ENCODE measurements at regions not wholly inside any gene's neighbourhood (a gene's known extent, or its start where the extent isn't known, plus 50 kb on each side); places are given as distances from the start of the nearest gene placed in this dataset.
A peak's percentile ranks its signal among the peaks of the same experiment; 100 is the strongest.

DNA sequence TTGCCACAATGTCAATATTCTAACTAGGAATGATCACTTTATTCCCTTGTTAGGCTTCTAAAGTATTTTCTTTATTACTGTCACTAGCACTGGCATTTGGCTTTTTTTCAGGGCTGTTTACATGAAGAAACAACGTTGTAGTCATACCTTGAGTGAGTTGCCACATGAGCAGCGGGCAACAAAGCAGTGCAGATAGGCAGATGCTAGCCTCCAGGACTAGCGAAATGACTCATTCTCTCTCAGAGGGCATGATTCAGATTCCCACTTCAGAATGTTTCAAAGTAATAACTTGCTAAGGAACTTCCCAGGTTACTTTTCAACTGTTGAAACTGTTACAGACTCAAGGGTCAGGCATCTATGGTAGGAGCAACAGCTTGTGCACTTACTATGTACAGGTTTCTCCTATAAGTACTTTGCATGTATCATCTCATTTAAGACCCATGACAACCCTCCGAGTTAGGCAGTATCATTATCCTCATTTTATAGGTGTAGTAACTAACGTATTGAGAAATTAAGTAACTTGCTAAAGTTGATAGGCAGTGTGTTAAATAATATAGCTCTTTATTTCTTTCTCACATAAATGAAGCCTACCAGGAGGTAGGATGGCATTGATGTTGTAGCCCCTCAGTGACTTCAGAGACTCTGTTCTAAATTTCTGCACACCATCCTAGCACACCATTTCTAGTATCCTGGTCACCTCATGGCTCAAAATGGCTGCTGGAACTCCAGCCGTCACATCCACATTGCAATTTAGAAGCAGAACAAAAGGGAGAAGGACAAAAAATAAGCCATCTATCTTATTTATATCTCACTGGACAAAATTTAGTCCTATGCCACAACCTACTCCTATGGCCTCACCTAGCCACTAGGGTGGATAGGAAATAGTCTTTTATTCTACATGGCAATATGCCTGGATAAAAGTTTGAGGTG is 83.3 kb downstream of the ICOS start:
- Histone ChIP-seq H3K4me3 (replicated peaks in 1 of 2; ENCODE audit: low read depth in 1 of 2, low read length in 2 of 2) (no peak overlapping the region), H3K4me2 (ENCODE audit: low read length) (no peak overlapping the region)

DNA sequence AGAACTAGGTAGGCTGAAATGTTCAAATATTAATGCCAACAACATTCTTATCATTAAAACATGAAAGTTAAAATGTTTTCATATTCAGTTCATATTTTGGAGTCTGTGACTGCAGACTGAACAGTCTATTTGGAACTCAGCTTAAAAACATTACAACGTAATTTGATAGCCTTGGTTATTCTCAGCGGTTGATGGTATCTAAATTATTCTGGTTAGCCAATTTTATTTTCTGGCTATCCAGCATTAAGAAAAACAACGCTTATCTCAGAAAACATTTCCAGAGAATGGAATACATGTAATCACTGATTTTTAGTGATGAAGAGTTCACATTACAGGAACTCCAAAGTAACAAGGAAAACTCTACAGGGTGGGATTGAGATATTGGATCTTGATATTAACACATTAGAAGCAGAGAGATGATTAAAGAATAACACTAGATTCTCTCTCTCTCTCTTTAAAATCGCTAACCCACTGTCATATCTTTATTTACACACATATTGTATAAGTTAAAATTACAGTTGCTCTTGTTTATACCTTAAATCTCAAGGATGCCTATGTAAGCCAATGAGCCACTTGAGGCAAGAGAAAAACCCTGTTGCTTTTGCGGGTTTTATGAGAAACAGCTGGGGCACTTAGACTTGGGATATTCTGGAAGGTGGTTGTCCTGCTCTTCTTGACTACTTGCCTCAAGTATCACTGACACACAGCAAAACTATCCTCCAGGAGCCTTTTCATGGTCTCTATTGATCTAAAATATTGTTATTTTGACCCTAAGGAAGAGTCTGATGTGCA is 84.9 kb downstream of the ICOS start:
- ATAC-seq (no peak), DNase-seq (ENCODE audit: low read depth, low spot score) (no peak)
- intact Hi-C loops (cut with micrococcal nuclease), result no loop called here
- no peaks in the 10 kb centered on the region for H3K9me3 ChIP-seq (ENCODE audit: control insufficient read depth in 1 of 2, insufficient read depth in 1 of 2, low read depth in 1 of 2, low read length in 2 of 2)
- CTCF ChIA-PET, result no interaction called here
- no peaks in the 10 kb centered on the region for H3K4me1 ChIP-seq (ENCODE audit: control insufficient read depth in 1 of 2, insufficient read depth in 2 of 2, low read length in 2 of 2)
- no peak overlapping the region for H3K4me2 ChIP-seq (ENCODE audit: low read length)
- TF ChIP-seq EGR1 (IDR thresholded peaks at IDR 0.05; ENCODE audit: low read depth) (no peak), ZNF274 (IDR thresholded peaks at IDR 0.05; ENCODE audit: low read depth, low read length) (no peak), EZH2 (IDR thresholded peaks at IDR 0.05) (no peak), POLR2AphosphoS5 (IDR thresholded peaks at IDR 0.05; ENCODE audit: low read depth, low read length) (no peak), TCF7L2 (IDR thresholded peaks at IDR 0.05; ENCODE audit: borderline replicate concordance, extremely low read depth, insufficient read depth, insufficient read length) (no peak), SP1 (IDR thresholded peaks at IDR 0.05; ENCODE audit: low read depth) (no peak), POLR2A (IDR thresholded peaks at IDR 0.05; ENCODE audit: borderline replicate concordance, extremely low read depth, insufficient read depth, insufficient read length) (no peak)
- TF ChIP-seq, protein P1, sequence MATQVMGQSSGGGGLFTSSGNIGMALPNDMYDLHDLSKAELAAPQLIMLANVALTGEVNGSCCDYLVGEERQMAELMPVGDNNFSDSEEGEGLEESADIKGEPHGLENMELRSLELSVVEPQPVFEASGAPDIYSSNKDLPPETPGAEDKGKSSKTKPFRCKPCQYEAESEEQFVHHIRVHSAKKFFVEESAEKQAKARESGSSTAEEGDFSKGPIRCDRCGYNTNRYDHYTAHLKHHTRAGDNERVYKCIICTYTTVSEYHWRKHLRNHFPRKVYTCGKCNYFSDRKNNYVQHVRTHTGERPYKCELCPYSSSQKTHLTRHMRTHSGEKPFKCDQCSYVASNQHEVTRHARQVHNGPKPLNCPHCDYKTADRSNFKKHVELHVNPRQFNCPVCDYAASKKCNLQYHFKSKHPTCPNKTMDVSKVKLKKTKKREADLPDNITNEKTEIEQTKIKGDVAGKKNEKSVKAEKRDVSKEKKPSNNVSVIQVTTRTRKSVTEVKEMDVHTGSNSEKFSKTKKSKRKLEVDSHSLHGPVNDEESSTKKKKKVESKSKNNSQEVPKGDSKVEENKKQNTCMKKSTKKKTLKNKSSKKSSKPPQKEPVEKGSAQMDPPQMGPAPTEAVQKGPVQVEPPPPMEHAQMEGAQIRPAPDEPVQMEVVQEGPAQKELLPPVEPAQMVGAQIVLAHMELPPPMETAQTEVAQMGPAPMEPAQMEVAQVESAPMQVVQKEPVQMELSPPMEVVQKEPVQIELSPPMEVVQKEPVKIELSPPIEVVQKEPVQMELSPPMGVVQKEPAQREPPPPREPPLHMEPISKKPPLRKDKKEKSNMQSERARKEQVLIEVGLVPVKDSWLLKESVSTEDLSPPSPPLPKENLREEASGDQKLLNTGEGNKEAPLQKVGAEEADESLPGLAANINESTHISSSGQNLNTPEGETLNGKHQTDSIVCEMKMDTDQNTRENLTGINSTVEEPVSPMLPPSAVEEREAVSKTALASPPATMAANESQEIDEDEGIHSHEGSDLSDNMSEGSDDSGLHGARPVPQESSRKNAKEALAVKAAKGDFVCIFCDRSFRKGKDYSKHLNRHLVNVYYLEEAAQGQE (IDR thresholded peaks at IDR 0.05; ENCODE audit: low read depth), result no peak
- no peaks in the 10 kb centered on the region for H3K79me2 ChIP-seq (ENCODE audit: insufficient read depth, low read length)
- H3K9ac ChIP-seq (ENCODE audit: low read length), result no peak overlapping the region
- no TSS peak for BruUV-seq (replicated peaks)
- H3K27ac ChIP-seq (ENCODE audit: low read depth, low read length), result no peak overlapping the region
- RAD21 ChIA-PET (ENCODE audit: low non-redundant PET in 1 of 2, low total read pairs in 2 of 2, uncharacterized antibody in 2 of 2, unreplicated experiment in 2 of 2), result no interaction called here
- H3K4me3 ChIP-seq (replicated peaks in 1 of 2; ENCODE audit: low read depth in 1 of 2, low read length in 2 of 2), result no peak overlapping the region
- H3K36me3 ChIP-seq (ENCODE audit: control insufficient read depth in 1 of 2, insufficient read depth in 2 of 2, low read length in 2 of 2), result no peaks in the 10 kb centered on the region
- no peaks in the 10 kb centered on the region for H3K27me3 ChIP-seq (ENCODE audit: insufficient read depth, low read length)
- H4K20me1 ChIP-seq (ENCODE audit: insufficient read depth), result no peaks in the 10 kb centered on the region
- POLR2A ChIA-PET, result no interaction called here
- no peak overlapping the region for H2AFZ ChIP-seq (ENCODE audit: low read depth, low read length, poor library complexity, severe bottlenecking)
- no peaks in the 10 kb centered on the region for H3K9me2 ChIP-seq (ENCODE audit: insufficient read depth)

More for the DNA sequence above, 83.3 kb downstream of the ICOS start:
- no peaks in the 10 kb centered on the region for H4K20me1 ChIP-seq (ENCODE audit: insufficient read depth)
- H3K27me3 ChIP-seq (ENCODE audit: insufficient read depth, low read length), result no peaks in the 10 kb centered on the region
- no peaks in the 10 kb centered on the region for H3K36me3 ChIP-seq (ENCODE audit: control insufficient read depth in 1 of 2, insufficient read depth in 2 of 2, low read length in 2 of 2)
- no peak for TF ChIP-seq EZH2phosphoT487 (IDR thresholded peaks at IDR 0.05; ENCODE audit: borderline replicate concordance)
- peak; percentile 18; the same call in 1 of the 2 replicates for TF ChIP-seq FOSL1 (IDR thresholded peaks at IDR 0.05; ENCODE audit: low read depth)
- H3K9me3 ChIP-seq (ENCODE audit: control insufficient read depth in 1 of 2, insufficient read depth in 1 of 2, low read depth in 1 of 2, low read length in 2 of 2), result no peaks in the 10 kb centered on the region
- H3K4me1 ChIP-seq (ENCODE audit: control insufficient read depth in 1 of 2, insufficient read depth in 2 of 2, low read length in 2 of 2), result no peaks in the 10 kb centered on the region
- H3K27ac ChIP-seq (ENCODE audit: low read depth, low read length), result no peak overlapping the region
- ChIA-PET POLR2A (interaction anchor here (0.6 kb wide), 1 partner anchor 92 kb away, joined by 3 read pairs; no protein-coding TSS in a partner anchor), RAD21 (ENCODE audit: low non-redundant PET in 1 of 2, low total read pairs in 2 of 2, uncharacterized antibody in 2 of 2, unreplicated experiment in 2 of 2) (no interaction called here), CTCF (no interaction called here)
- H3K9me2 ChIP-seq (ENCODE audit: insufficient read depth), result no peaks in the 10 kb centered on the region
- DNase-seq (ENCODE audit: low read depth, low spot score), result no peak
- BruUV-seq (replicated peaks), result no TSS peak
- intact Hi-C loops (cut with micrococcal nuclease), result no loop called here
- no peak overlapping the region for H2AFZ ChIP-seq (ENCODE audit: low read depth, low read length, poor library complexity, severe bottlenecking)
- no peak; the same call in 1 of the 2 replicates for ATAC-seq
- H3K9ac ChIP-seq (ENCODE audit: low read length), result no peak overlapping the region
- H3K79me2 ChIP-seq (ENCODE audit: insufficient read depth, low read length), result no peaks in the 10 kb centered on the region
